DND-41 (cell line): ENCODE measurements at regions not wholly inside any gene's neighbourhood (a gene's known extent, or its start where the extent isn't known, plus 50 kb on each side); places are given as distances from the start of the nearest gene placed in this dataset.

Experiments used
- CTCF ChIP-seq: IDR thresholded peaks from 2 replicates; pipeline ENCODE4 v1.5.1; 2012; ENCODE audit warnings: borderline replicate concordance, low read length, moderate library complexity, mild to moderate bottlenecking; ENCODE audit not compliant: poor library complexity, severe bottlenecking; ENCODE audit errors: extremely low read depth
- EZH2 ChIP-seq: IDR thresholded peaks from 3 replicates; pipeline ENCODE4 v1.6.1; 2012; ENCODE audit warnings: borderline replicate concordance, low read depth, mild to moderate bottlenecking, moderate library complexity, low read length, inconsistent platforms; ENCODE audit not compliant: severe bottlenecking

- no peak for TF ChIP-seq EZH2
- no peak for TF ChIP-seq CTCF
Measured at GRCh38 chr11:91047882-91048281, 825.0 kb upstream of the CHORDC1 start.
